Ovary (tissue), 7 donors: ENCODE measurements at regions not wholly inside any gene's neighbourhood (a gene's known extent, or its start where the extent isn't known, plus 50 kb on each side); places are given as distances from the start of the nearest gene placed in this dataset.

Source experiments
- DNase-seq, 5 donors: peaks; one replicate each; pipeline ENCODE4 v3.0.0-alpha.2; 2019 to 2020
- H3K27ac ChIP-seq, 2 donors: fragments of 200-600 bp; one replicate each; pipeline versions ENCODE4 v1.5.1 to v1.8.0; 2019 to 2022
- H3K27me3 ChIP-seq: fragments of 200-600 bp; one replicate; pipeline ENCODE4 v1.8.0; 2022
- H3K36me3 ChIP-seq: fragments of 200-600 bp; sonication (generic); one replicate; pipeline ENCODE4 v1.5.1; 2019
- H3K4me1 ChIP-seq: one replicate; pipeline ENCODE4 v1.8.1; 2013; ENCODE audit warnings: mild to moderate bottlenecking, moderate library complexity; ENCODE audit not compliant: insufficient read depth
- H3K4me3 ChIP-seq: fragments of 200-600 bp; sonication (generic); one replicate; pipeline ENCODE4 v1.5.1; 2017
- H3K9me3 ChIP-seq, 2 donors: fragments of 200-600 bp in 1 of 2; sonication (generic) in 1 of 2; one replicate each; pipeline versions ENCODE4 v1.5.1 to v1.8.1; 2013 to 2019; ENCODE audit warnings: mild to moderate bottlenecking in 1 of 2, moderate library complexity in 1 of 2
- EP300 ChIP-seq: sonication (generic); formaldehyde crosslinking; IDR thresholded peaks from one replicate; pipeline ENCODE4 v1.6.1; 2017; ENCODE audit warnings: antibody characterized with exemption
- POLR2A ChIP-seq: fragments of 450-650 bp; IDR thresholded peaks from one replicate; pipeline ENCODE4 v1.6.1; 2017; ENCODE audit warnings: antibody characterized with exemption, mild to moderate bottlenecking, moderate library complexity
- WGBS, 3 donors: extraction: QIAGEN DNeasy Blood & Tissue Kit in 1 of 3; methylation state at CpG; one replicate each; pipeline versions ENCODE4 v1.1.5 to v1.1.7; 2013 to 2017; 5-methylcytosine and 5-hydroxymethylcytosine counted together
- intact Hi-C, 4 donors: fragments of 100-400 bp; cut with DNase I; formaldehyde crosslinking; loops; one replicate each; pipeline versions ENCODE4 v1.11.0 to v1.15.1; 2022 to 2023
- TF ChIP-seq, protein P1 (sequence below), 3 donors: fragments of 450-650 bp in 2 of 3; fragments of 200-600 bp in 1 of 3; IDR thresholded peaks; one replicate each; pipeline versions ENCODE4 v1.5.1 to v1.8.0; 2016 to 2022; ENCODE audit warnings: antibody characterized with exemption in 3 of 3, mild to moderate bottlenecking in 1 of 3
- donor health status: DM: no; HTN: no; CAD: no; lungs with moderate emphysema.
- donor health status: DM: no; HTN: no; CAD: no.
- donor health status: Bipolar disorder and iron deficiency.
- donor health status: DM: no; HTN: no; CAD: no.
- donor health status: DM: yes; HTN: yes; CAD: no.

DNA sequence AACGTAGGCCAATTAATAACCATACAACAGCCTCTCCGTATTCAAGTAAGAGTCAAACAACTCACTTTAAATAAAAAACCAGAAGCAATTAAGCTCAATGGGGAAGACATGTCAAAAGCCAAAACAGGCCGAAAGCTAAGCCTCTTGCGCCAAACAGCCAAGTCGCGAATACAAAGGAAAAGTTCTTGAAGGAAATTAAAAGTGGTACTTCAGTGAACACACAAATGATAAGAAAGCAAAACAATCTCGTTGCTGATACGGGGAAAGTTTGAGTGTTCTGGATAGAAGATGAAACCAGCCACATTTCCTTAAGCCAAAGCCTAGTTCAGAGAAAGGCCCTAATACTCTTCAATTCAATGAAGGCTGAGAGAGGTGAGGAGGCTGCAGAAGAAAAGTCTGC lies 53.4 kb downstream of the SIPA1L2 start:
- DNase-seq: no peak
- Histone ChIP-seq H3K9me3 (no peaks in the 10 kb centered on the region), H3K4me1 (peaks cover 4% of the 10 kb centered on the region), H3K36me3 (no peaks in the 10 kb centered on the region), H3K4me3 (no peak overlapping the region), H3K27ac (no peak overlapping the region), H3K27me3 (no peaks in the 10 kb centered on the region)
- WGBS, 3 donors: 33 to 50% (median 46%) methylated on average over 8 of the region's 8 CpGs
- TF ChIP-seq EP300 (no peak), POLR2A (no peak)
- TF ChIP-seq, protein P1, sequence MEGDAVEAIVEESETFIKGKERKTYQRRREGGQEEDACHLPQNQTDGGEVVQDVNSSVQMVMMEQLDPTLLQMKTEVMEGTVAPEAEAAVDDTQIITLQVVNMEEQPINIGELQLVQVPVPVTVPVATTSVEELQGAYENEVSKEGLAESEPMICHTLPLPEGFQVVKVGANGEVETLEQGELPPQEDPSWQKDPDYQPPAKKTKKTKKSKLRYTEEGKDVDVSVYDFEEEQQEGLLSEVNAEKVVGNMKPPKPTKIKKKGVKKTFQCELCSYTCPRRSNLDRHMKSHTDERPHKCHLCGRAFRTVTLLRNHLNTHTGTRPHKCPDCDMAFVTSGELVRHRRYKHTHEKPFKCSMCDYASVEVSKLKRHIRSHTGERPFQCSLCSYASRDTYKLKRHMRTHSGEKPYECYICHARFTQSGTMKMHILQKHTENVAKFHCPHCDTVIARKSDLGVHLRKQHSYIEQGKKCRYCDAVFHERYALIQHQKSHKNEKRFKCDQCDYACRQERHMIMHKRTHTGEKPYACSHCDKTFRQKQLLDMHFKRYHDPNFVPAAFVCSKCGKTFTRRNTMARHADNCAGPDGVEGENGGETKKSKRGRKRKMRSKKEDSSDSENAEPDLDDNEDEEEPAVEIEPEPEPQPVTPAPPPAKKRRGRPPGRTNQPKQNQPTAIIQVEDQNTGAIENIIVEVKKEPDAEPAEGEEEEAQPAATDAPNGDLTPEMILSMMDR (IDR thresholded peaks at IDR 0.05): no peak
- intact Hi-C loops: no loop called here

DNA sequence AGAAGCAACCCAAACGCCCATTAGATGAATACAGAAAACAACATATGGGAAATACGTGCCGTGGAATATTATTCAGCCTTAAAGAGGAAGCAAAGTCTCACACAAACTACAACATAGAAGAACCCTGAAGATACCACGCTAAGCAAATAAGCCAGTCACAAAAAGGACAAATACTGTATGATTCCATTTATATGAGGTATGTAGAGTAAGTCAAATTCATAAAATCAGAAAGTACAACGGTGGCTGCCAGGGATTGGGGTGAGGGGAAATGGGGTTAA lies 54.2 kb downstream of the SIPA1L2 start:
- intact Hi-C loops: no loop called here
- Histone ChIP-seq H3K4me1 (peaks cover 4% of the 10 kb centered on the region), H3K27ac (no peak overlapping the region), H3K27me3 (no peaks in the 10 kb centered on the region), H3K4me3 (no peak overlapping the region), H3K36me3 (no peaks in the 10 kb centered on the region), H3K9me3 (no peaks in the 10 kb centered on the region)
- TF ChIP-seq, protein P1 (IDR thresholded peaks at IDR 0.05): no peak
- TF ChIP-seq POLR2A (no peak), EP300 (no peak)
- no peak for DNase-seq
- 70 to 84% (median 72%) methylated on average over 5 of the region's 5 CpGs for WGBS, 3 donors

DNA sequence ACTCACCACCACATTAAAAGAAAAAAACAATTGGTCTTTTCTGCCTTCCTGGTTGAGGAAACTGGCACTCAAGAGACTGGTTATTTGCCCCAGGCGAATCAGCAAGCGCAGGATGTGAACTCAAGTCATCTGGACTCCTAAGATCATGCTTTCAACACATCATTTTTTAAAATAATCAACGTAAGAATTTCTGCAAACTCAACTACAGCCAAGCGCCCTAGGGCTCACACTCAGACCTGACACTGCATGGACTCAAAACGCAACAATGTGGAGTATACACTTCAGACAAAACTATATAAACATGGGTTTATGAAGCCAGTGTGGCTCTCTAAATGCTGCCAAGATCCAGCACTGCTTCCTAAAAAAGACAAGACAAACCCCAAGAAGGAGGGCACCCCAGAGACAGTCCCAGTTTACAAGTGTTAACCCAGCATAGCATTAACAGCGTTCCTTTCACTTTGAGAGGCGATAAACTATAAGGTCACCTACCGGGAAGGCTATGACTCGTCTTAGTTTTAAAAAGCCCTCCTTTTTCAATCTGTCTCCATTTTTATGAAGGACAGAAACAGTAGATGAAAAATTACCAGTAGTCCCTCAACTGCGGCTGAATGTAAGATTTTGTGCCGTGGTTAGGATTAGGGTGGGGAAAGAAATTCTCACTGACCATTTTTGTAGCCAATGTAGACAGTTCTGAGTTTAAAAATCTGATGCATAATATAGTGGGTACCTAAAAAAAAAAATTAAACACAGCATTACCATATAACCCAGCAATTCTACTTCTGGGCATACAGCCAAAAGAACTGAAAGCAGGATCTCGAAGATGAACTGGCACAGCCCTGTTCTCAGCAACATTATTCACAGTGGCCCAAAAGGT lies 54.8 kb downstream of the SIPA1L2 start:
- Histone ChIP-seq H3K4me1 (peaks cover 4% of the 10 kb centered on the region), H3K36me3 (no peaks in the 10 kb centered on the region), H3K4me3 (no peak overlapping the region), H3K27me3 (no peaks in the 10 kb centered on the region), H3K9me3 (no peaks in the 10 kb centered on the region), H3K27ac (no peak overlapping the region)
- TF ChIP-seq, protein P1 (IDR thresholded peaks at IDR 0.05): no peak
- TF ChIP-seq POLR2A: no peak
- TF ChIP-seq EP300: no peak
- DNase-seq: no peak
- intact Hi-C loops: no loop called here
- 77 to 79% (median 78%) methylated on average over 12 of the region's 12 CpGs for WGBS, 3 donors

DNA sequence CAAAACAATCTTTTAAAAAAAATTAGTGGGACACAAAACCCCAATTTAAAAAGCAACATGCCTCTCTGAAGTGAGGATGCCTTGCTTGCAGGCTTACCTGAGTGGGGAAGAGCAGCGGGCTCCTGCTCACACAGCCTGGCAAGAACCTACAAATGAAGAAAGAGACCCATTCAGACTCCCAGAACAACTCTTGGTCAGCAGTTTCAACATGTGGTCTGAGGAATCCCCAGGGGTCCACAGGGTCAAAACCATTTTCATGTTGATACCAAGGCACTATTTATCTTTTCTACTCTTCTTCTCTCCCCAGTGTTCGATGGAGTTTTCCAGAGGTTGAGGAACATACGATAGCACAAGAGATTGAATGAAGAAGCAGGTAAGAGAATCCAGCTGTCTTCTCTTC lies 55.9 kb downstream of the SIPA1L2 start:
- WGBS, 3 donors: 61 to 73% (median 69%) methylated on average over 3 of the region's 3 CpGs
- Histone ChIP-seq H3K4me1 (peaks cover 4% of the 10 kb centered on the region), H3K9me3 (no peaks in the 10 kb centered on the region), H3K27me3 (no peaks in the 10 kb centered on the region), H3K36me3 (no peaks in the 10 kb centered on the region), H3K4me3 (no peak overlapping the region), H3K27ac (no peak overlapping the region)
- intact Hi-C loops: no loop called here
- no peak for TF ChIP-seq POLR2A
- TF ChIP-seq, protein P1 (IDR thresholded peaks at IDR 0.05): no peak
- TF ChIP-seq EP300: no peak
- DNase-seq: no peak
